RWPE1 (cell line): ENCODE measurements at regions not wholly inside any gene's neighbourhood (a gene's known extent, or its start where the extent isn't known, plus 50 kb on each side); places are given as distances from the start of the nearest gene placed in this dataset.

Experiments
- CTCF ChIA-PET: fragments of 350-600 bp; sonication (Branson Sonifier 250); formaldehyde crosslinking; extraction: SDS; loops from one replicate; lab custom pipeline; 2021; lab: Yijun Ruan, JAX
- POLR2A ChIA-PET: fragments of 400-600 bp; formaldehyde crosslinking; extraction: SDS; loops from one replicate; lab custom pipeline; 2020; ENCODE audit warnings: antibody characterized with exemption; ENCODE audit not compliant: low non-redundant PET; lab: Yijun Ruan, JAX
- DNase-seq: peaks from one replicate; pipeline ENCODE4 v3.0.0; 2012; ENCODE audit warnings: low spot score
- H3K27ac ChIP-seq: fragments of 450-650 bp; 2 replicates; pipeline ENCODE4 v1.5.1; 2017
- TF ChIP-seq, protein P1 (sequence below): fragments of 450-650 bp; conservative IDR thresholded peaks from 2 replicates; pipeline ENCODE4 v1.5.1; 2017; ENCODE audit warnings: low read depth, mild to moderate bottlenecking

DNA sequence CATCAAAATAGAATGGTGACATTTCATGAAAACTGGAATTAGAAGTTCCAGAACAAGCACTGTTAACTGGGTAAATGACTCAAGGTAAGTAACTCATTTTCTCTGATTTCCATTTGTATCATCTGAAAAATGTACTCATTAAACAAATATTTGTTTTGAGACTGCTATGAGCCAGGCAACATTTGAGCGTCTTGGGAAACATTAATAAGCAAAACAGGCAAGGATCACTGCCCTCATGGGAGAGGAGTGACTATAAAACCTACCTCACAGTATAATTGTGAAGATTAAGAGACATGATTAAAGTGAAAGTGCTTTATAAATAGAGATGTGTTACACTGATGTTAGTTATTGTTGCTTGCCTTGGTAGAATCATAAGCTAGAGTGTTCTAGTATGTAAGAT is 711.8 kb upstream of the UBE2E2 start:
- TF ChIP-seq, protein P1, sequence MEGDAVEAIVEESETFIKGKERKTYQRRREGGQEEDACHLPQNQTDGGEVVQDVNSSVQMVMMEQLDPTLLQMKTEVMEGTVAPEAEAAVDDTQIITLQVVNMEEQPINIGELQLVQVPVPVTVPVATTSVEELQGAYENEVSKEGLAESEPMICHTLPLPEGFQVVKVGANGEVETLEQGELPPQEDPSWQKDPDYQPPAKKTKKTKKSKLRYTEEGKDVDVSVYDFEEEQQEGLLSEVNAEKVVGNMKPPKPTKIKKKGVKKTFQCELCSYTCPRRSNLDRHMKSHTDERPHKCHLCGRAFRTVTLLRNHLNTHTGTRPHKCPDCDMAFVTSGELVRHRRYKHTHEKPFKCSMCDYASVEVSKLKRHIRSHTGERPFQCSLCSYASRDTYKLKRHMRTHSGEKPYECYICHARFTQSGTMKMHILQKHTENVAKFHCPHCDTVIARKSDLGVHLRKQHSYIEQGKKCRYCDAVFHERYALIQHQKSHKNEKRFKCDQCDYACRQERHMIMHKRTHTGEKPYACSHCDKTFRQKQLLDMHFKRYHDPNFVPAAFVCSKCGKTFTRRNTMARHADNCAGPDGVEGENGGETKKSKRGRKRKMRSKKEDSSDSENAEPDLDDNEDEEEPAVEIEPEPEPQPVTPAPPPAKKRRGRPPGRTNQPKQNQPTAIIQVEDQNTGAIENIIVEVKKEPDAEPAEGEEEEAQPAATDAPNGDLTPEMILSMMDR: no peak
- H3K27ac ChIP-seq: no peak overlapping the region
- DNase-seq: no peak
- POLR2A ChIA-PET: no interaction called here
- CTCF ChIA-PET: interaction anchor here (0.8 kb wide), 1 partner anchor 33 kb away, joined by 4 read pairs; no protein-coding TSS in a partner anchor

DNA sequence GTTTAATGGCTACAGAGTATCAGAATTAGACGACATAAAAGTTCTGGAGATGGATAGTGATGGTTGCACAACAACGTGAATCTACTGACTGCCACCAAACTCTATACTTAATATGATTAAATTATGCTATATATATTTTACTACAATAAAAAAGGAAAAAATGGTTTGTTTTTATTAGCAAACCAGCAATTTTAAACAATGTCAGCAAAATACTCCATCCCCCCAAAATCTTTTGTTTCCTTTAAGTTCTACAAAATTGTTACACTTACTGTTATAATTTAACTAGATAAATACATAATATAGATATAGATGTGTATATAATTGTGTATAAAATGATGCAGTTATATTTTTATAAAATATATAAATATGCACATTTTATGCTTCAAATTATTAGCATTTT is 710.8 kb upstream of the UBE2E2 start:
- no peak for DNase-seq
- H3K27ac ChIP-seq: no peak overlapping the region
- ChIA-PET POLR2A (no interaction called here), CTCF (no interaction called here)
- TF ChIP-seq, protein P1: no peak

DNA sequence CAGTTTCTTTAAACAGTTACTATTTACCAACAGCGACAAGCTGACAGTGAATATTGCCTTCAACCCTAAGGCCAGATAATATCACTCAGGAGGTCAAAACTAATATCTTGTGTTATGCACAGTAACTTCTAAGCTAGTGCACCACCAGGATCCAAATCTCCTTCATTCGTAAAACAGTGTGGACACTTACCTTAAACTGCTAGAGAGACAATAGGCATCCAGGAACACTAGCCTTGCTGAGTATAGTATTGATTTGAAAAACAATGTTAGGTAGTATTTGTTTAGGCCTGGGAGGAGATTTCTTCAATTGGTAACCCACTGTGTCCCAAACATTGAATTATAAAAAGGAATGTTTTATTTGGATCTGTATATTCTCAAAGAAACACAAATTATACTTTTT is 707.9 kb upstream of the UBE2E2 start:
- no peak overlapping the region for H3K27ac ChIP-seq
- ChIA-PET POLR2A (no interaction called here), CTCF (no interaction called here)
- TF ChIP-seq, protein P1: no peak
- no peak for DNase-seq

DNA sequence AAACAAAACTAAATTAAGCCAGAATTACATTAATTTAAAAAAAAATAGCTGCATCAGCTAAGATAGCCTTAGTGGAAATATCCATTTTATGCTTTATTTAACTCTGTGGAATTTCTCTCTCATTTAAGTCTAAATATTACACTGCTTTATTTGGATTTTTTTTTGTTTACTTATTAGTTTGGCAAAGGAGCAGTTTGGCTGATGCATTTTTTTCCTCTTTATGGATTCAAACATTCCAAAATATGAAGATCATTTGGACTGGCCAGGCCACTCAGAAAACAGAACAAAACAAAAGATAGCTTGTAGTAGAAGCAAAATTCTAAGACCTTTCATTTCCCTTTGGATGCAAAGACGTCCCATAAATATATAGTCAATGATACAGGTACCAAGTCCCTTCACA is 707.3 kb upstream of the UBE2E2 start:
- ChIA-PET CTCF (no interaction called here), POLR2A (no interaction called here)

DNA sequence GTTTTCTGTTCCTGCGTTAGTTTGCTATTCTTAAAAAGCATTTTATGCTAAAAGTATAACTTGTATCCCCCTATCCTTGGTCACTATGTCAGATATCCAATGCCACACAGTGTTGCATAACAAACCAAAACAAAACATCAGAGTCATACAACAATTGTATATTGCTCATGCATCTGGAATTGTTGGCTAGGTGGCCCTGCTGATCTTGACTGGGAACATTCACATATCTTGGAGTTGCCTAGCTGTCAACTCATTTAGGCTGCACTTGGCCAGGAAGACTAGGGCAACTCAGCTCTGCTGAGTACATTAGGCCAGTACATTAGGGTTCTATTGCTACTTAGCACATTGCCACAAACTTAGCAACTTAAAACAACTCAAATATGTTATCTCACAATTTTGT is 706.5 kb upstream of the UBE2E2 start:
- ChIA-PET POLR2A (no interaction called here), CTCF (no interaction called here)
- DNase-seq: no peak
- H3K27ac ChIP-seq: no peak overlapping the region
- TF ChIP-seq, protein P1: no peak

More for the DNA sequence above, 707.3 kb upstream of the UBE2E2 start:
- H3K27ac ChIP-seq: no peak overlapping the region
- no peak for DNase-seq
- TF ChIP-seq, protein P1: no peak

DNA sequence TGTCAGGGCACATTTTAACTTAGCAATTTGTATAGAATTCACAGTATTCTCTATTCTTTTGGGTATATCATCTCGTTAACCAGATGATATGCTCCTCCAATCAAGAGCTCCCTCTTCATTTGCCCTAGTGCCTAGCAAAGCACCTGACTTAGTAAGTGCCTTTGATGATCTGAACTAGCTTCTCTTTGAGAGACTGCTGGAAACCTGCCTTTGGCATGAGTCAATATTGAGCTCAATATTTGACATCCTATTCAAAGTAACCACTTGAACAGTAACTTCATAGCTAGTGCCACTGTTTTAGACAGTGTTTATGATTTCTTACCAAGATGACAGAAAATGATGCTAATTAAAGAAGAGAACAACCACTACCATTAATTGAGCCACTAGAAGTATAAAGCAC is 696.3 kb upstream of the UBE2E2 start:
- no peak for DNase-seq
- POLR2A ChIA-PET: no interaction called here
- CTCF ChIA-PET: interaction anchor here (0.5 to 0.6 kb wide), 2 partner anchors 25 to 27 kb away, joined by 4 read pairs; no protein-coding TSS in a partner anchor
- TF ChIP-seq, protein P1: no peak
- no peak overlapping the region for H3K27ac ChIP-seq

DNA sequence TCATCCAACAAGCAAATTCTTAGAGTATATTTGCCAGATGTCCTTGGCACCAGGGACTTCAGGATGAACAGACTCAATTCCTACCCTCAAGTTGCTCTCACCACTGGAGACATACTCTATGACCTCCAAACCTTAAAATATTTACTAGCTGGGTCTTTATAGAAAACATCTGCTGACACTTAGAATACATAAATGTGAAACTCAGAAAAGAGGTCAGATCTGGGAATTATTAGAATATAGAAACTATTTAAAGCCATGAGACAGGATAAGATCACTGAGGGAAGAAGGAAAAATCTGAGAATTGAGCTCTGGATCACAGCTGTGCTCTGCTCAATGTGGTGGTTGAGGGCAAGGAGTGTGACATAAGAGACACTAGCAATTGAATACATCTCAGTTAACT is 695.4 kb upstream of the UBE2E2 start:
- H3K27ac ChIP-seq: no peak overlapping the region
- ChIA-PET CTCF (no interaction called here), POLR2A (no interaction called here)
- TF ChIP-seq, protein P1: no peak
- no peak for DNase-seq
